Right atrium auricular region (tissue), 2 donors: ENCODE measurements at regions not wholly inside any gene's neighbourhood (a gene's known extent, or its start where the extent isn't known, plus 50 kb on each side); places are given as distances from the start of the nearest gene placed in this dataset.

Experiments
- DNase-seq: peaks from one replicate; pipeline ENCODE4 v3.0.0-alpha.2; 2019; ENCODE audit warnings: low spot score
- H3K27ac ChIP-seq, 2 donors: fragments of 200-600 bp; sonication (generic); 1 replicate in 1 of 2; 2 replicates in 1 of 2; pipeline ENCODE4 v1.5.1; 2016 to 2019
- H3K27me3 ChIP-seq, 2 donors: fragments of 200-600 bp; sonication (generic); one replicate each; pipeline versions ENCODE4 v1.5.1 to v1.6.0; 2017 to 2019
- H3K36me3 ChIP-seq: fragments of 200-600 bp; sonication (generic); one replicate; pipeline ENCODE4 v1.5.1; 2016
- H3K4me1 ChIP-seq, 2 donors: fragments of 200-600 bp; sonication (generic); one replicate each; pipeline versions ENCODE4 v1.5.1 to v1.6.0; 2017 to 2019
- H3K4me3 ChIP-seq, 2 donors: fragments of 200-600 bp; sonication (generic); 1 replicate in 1 of 2; 2 replicates in 1 of 2; pipeline ENCODE4 v1.5.1; 2017 to 2019; ENCODE audit warnings: mild to moderate bottlenecking in 1 of 2, moderate library complexity in 1 of 2
- H3K9me3 ChIP-seq, 2 donors: fragments of 200-600 bp; sonication (generic); one replicate each; pipeline ENCODE4 v1.5.1; 2019
- TF ChIP-seq, protein P1 (sequence below), 2 donors: fragments of 200-600 bp; sonication (generic); IDR thresholded peaks; one replicate each; pipeline ENCODE4 v1.5.1; 2019; ENCODE audit warnings: antibody characterized with exemption in 2 of 2

DNA sequence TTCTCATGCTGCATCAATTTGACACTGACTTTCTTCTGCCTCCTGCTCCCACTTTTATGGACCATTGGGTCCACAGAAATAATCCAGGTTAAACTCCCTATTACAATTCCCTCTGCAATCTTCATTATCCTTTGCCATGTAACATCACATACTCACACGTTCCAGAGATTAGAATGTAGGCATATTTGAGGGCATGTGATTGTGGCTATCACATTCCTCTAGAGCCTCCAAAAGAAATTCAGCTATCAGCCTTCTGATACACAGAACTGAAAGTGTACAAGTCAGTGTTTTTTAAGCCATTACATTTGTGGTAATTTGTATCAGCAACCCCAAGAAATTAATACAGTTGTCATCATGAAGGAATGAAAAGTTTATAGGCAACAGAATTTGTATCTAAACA, 892.4 kb downstream of the RPS29 start:
- no peak overlapping the region for H3K27ac ChIP-seq
- H3K27me3 ChIP-seq: no peaks in the 10 kb centered on the region
- DNase-seq: no peak
- TF ChIP-seq, protein P1, sequence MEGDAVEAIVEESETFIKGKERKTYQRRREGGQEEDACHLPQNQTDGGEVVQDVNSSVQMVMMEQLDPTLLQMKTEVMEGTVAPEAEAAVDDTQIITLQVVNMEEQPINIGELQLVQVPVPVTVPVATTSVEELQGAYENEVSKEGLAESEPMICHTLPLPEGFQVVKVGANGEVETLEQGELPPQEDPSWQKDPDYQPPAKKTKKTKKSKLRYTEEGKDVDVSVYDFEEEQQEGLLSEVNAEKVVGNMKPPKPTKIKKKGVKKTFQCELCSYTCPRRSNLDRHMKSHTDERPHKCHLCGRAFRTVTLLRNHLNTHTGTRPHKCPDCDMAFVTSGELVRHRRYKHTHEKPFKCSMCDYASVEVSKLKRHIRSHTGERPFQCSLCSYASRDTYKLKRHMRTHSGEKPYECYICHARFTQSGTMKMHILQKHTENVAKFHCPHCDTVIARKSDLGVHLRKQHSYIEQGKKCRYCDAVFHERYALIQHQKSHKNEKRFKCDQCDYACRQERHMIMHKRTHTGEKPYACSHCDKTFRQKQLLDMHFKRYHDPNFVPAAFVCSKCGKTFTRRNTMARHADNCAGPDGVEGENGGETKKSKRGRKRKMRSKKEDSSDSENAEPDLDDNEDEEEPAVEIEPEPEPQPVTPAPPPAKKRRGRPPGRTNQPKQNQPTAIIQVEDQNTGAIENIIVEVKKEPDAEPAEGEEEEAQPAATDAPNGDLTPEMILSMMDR (IDR thresholded peaks at IDR 0.05): no peak
- no peaks in the 10 kb centered on the region for H3K9me3 ChIP-seq
- no peaks in the 10 kb centered on the region for H3K36me3 ChIP-seq
- H3K4me1 ChIP-seq: no peaks in the 10 kb centered on the region
- H3K4me3 ChIP-seq: no peak overlapping the region

DNA sequence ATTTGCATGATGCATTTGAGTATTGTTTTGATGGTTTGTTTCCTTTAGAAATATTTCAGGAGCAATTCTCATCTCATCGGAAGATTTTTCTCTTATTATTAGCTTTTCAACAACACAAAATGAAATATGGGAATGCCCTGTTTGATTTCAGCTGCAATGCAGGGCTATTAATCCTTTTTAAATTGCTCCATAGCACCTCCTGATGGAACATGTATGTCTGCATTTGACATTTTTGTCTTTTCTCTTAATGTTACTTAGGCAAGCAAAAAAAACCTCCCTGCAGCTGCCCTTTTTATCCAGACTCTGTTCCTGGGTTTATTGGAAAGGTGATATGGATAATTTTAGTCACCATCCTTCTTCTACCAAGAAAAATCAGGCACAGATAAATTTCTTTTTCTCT, 895.8 kb downstream of the RPS29 start:
- no peak overlapping the region for H3K27ac ChIP-seq

DNA sequence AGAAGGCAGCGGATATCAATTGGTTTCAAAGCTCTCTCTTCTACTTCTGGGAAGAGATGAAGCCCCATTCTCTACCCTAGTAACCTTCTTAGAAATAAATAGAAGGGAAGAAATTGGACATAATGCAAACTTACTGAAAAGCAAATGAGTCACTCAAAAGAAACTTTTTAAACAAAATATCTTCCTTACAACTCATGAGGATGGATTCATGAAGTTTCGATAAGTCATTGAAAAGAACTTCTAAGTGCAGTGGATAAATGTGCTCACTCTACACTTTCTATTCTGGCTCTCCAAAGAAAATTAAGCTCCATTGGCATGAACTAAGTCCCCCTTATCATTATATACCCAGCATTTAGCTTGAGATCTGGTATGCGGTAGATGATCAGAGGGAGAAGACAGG, 899.5 kb downstream of the RPS29 start:
- TF ChIP-seq, protein P1 (IDR thresholded peaks at IDR 0.05): no peak
- Histone ChIP-seq H3K4me3 (no peak overlapping the region), H3K36me3 (no peaks in the 10 kb centered on the region), H3K4me1 (no peaks in the 10 kb centered on the region), H3K27ac (no peak overlapping the region), H3K27me3 (no peaks in the 10 kb centered on the region), H3K9me3 (no peaks in the 10 kb centered on the region)
- no peak for DNase-seq

More for the DNA sequence above, 895.8 kb downstream of the RPS29 start:
- Histone ChIP-seq H3K36me3 (no peaks in the 10 kb centered on the region), H3K9me3 (no peaks in the 10 kb centered on the region), H3K27me3 (no peaks in the 10 kb centered on the region), H3K4me3 (no peak overlapping the region), H3K4me1 (no peaks in the 10 kb centered on the region)
- DNase-seq: no peak
- TF ChIP-seq, protein P1 (IDR thresholded peaks at IDR 0.05): no peak

DNA sequence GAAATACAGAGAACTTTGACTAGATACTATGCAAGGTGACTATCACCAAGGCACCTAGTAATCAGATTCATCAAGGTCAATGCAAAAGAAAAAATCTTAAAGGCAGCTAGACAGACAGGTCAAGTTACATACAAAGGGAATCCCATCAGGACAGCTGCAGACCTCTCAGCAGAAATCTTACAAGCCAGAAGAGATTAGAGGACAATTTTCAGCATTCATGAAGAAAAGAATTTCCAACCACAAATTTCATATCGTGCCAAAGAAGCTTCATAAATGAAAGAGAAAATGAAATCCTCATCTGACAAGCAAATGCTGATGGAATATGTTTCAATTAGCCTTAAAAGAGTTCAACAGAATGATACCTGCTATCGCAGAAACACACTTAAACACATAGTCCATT, 913.7 kb downstream of the RPS29 start:
- no peak overlapping the region for H3K4me3 ChIP-seq

DNA sequence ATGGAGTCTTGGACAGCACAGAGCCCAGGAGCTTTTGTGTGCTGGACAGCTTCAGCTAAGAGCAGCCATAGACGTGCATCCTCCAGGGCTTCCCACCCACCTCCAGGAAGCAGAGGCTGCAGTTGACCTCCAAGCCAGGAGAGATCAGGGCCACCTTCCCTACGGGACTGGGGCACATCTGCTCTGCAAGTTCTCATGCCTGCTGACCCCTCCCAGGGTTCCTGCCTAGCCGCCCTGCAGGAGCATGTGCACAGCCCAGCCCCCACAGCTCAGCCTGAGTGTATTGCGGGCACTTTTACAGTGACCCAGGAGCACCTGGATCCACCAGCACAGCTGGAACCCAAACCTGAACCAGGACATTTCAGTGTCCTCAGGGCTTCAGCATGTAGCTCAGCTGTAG, 915.2 kb downstream of the RPS29 start:
- Histone ChIP-seq H3K4me3 (no peak overlapping the region), H3K9me3 (no peaks in the 10 kb centered on the region)

More for the DNA sequence above, 913.7 kb downstream of the RPS29 start:
- TF ChIP-seq, protein P1 (IDR thresholded peaks at IDR 0.05): no peak
- no peak for DNase-seq
- no peak overlapping the region for H3K27ac ChIP-seq
- no peaks in the 10 kb centered on the region for H3K9me3 ChIP-seq
- H3K27me3 ChIP-seq: no peaks in the 10 kb centered on the region
- H3K36me3 ChIP-seq: no peaks in the 10 kb centered on the region
- no peaks in the 10 kb centered on the region for H3K4me1 ChIP-seq

More for the DNA sequence above, 915.2 kb downstream of the RPS29 start:
- TF ChIP-seq, protein P1 (IDR thresholded peaks at IDR 0.05): no peak
- no peaks in the 10 kb centered on the region for H3K27me3 ChIP-seq
- no peak overlapping the region for H3K27ac ChIP-seq
- no peak for DNase-seq
- H3K36me3 ChIP-seq: no peaks in the 10 kb centered on the region
- H3K4me1 ChIP-seq: no peaks in the 10 kb centered on the region
